ENCODE measurements at regions not wholly inside any gene's neighbourhood (a gene's known extent, or its start where the extent isn't known, plus 50 kb on each side); places are given as distances from the start of the nearest gene placed in this dataset.

GRCh38 chr4:14621731-14622463 is 380.4 kb upstream of the CPEB2 start:
- H3K27ac ChIP-seq (ENCODE audit: low read depth, low read length): no peak overlapping the region
- no peak overlapping the region for H3K4me2 ChIP-seq (ENCODE audit: insufficient read depth, low read length)
- no peaks in the 10 kb centered on the region for H3K27me3 ChIP-seq (ENCODE audit: insufficient read depth, low read length)
- no peak for TF ChIP-seq CTCF (IDR thresholded peaks at IDR 0.05; ENCODE audit: extremely low read depth, low read depth, low read length)
- DNase-seq (ENCODE audit: insufficient read length, low spot score, missing footprints): no peak
- no peak overlapping the region for H3K4me3 ChIP-seq (ENCODE audit: insufficient read depth, low read length)
- no peak overlapping the region for H2AFZ ChIP-seq (ENCODE audit: low read length)
- no peaks in the 10 kb centered on the region for H3K9me3 ChIP-seq (ENCODE audit: low read depth, low read length)
- H3K4me1 ChIP-seq (ENCODE audit: insufficient read depth, low read length): peaks cover 3% of the 10 kb centered on the region
- H3K79me2 ChIP-seq (ENCODE audit: insufficient read depth, low read length): no peaks in the 10 kb centered on the region
- H4K20me1 ChIP-seq (ENCODE audit: insufficient read depth, low read length): no peaks in the 10 kb centered on the region
- H3K36me3 ChIP-seq (ENCODE audit: insufficient read depth, low read length): no peaks in the 10 kb centered on the region

GRCh38 chr4:14627038-14627437 is 375.2 kb upstream of the CPEB2 start:
- Histone ChIP-seq H2AFZ (ENCODE audit: low read length) (no peak overlapping the region), H3K9me3 (ENCODE audit: low read depth, low read length) (no peaks in the 10 kb centered on the region), H3K27ac (ENCODE audit: low read depth, low read length) (no peak overlapping the region), H3K4me1 (ENCODE audit: insufficient read depth, low read length) (no peaks in the 10 kb centered on the region), H3K79me2 (ENCODE audit: insufficient read depth, low read length) (no peaks in the 10 kb centered on the region), H3K4me2 (ENCODE audit: insufficient read depth, low read length) (no peak overlapping the region), H3K27me3 (ENCODE audit: insufficient read depth, low read length) (no peaks in the 10 kb centered on the region), H3K36me3 (ENCODE audit: insufficient read depth, low read length) (no peaks in the 10 kb centered on the region), H4K20me1 (ENCODE audit: insufficient read depth, low read length) (no peaks in the 10 kb centered on the region), H3K4me3 (ENCODE audit: insufficient read depth, low read length) (no peak overlapping the region)
- TF ChIP-seq CTCF (IDR thresholded peaks at IDR 0.05; ENCODE audit: extremely low read depth, low read depth, low read length): no peak
- no peak for DNase-seq (ENCODE audit: insufficient read length, low spot score, missing footprints)

- Histone ChIP-seq H2AFZ (ENCODE audit: low read length) (no peak overlapping the region), H4K20me1 (ENCODE audit: insufficient read depth, low read length) (no peaks in the 10 kb centered on the region), H3K4me1 (ENCODE audit: insufficient read depth, low read length) (no peaks in the 10 kb centered on the region), H3K4me3 (ENCODE audit: insufficient read depth, low read length) (no peak overlapping the region), H3K9me3 (ENCODE audit: low read depth, low read length) (no peaks in the 10 kb centered on the region), H3K36me3 (ENCODE audit: insufficient read depth, low read length) (no peaks in the 10 kb centered on the region), H3K79me2 (ENCODE audit: insufficient read depth, low read length) (no peaks in the 10 kb centered on the region), H3K4me2 (ENCODE audit: insufficient read depth, low read length) (no peak overlapping the region), H3K27ac (ENCODE audit: low read depth, low read length) (no peak overlapping the region), H3K27me3 (ENCODE audit: insufficient read depth, low read length) (no peaks in the 10 kb centered on the region)
- TF ChIP-seq CTCF (IDR thresholded peaks at IDR 0.05; ENCODE audit: extremely low read depth, low read depth, low read length): no peak
- DNase-seq (ENCODE audit: insufficient read length, low spot score, missing footprints): no peak
These were observed 370.4 kb upstream of the CPEB2 start for GRCh38 chr4:14631806-14632440.

DNA sequence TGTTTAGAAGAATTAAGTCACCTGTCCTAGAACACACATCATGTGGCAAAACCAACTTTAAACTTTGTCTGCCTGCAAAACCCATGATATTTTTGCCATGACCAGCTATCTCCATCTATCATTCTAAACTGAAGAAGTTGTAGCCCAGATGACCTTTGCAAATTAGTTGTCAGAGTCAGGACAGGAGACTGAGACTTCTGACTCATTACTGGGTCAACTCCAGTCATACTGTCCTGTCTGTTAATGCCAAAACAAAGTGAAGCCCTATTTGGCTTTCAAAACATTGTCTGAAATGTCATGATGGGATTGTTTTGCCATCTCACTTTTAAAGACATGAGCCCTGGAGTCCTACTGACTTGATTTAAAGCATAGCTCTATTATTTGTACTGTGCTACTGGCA is 365.7 kb upstream of the CPEB2 start:
- no peak for DNase-seq (ENCODE audit: insufficient read length, low spot score, missing footprints)
- no peak for TF ChIP-seq CTCF (IDR thresholded peaks at IDR 0.05; ENCODE audit: extremely low read depth, low read depth, low read length)

More for the DNA sequence above, 365.7 kb upstream of the CPEB2 start:
- no peaks in the 10 kb centered on the region for H3K4me1 ChIP-seq (ENCODE audit: insufficient read depth, low read length)
- H2AFZ ChIP-seq (ENCODE audit: low read length): no peak overlapping the region
- H4K20me1 ChIP-seq (ENCODE audit: insufficient read depth, low read length): no peaks in the 10 kb centered on the region
- no peaks in the 10 kb centered on the region for H3K36me3 ChIP-seq (ENCODE audit: insufficient read depth, low read length)
- no peak overlapping the region for H3K4me2 ChIP-seq (ENCODE audit: insufficient read depth, low read length)
- no peaks in the 10 kb centered on the region for H3K9me3 ChIP-seq (ENCODE audit: low read depth, low read length)
- no peak overlapping the region for H3K4me3 ChIP-seq (ENCODE audit: insufficient read depth, low read length)
- no peaks in the 10 kb centered on the region for H3K79me2 ChIP-seq (ENCODE audit: insufficient read depth, low read length)
- H3K27me3 ChIP-seq (ENCODE audit: insufficient read depth, low read length): no peaks in the 10 kb centered on the region
- no peak overlapping the region for H3K27ac ChIP-seq (ENCODE audit: low read depth, low read length)
